Neutrophil (primary cell): ENCODE measurements at regions not wholly inside any gene's neighbourhood (a gene's known extent, or its start where the extent isn't known, plus 50 kb on each side); places are given as distances from the start of the nearest gene placed in this dataset.

Experiments
- H3K27ac ChIP-seq: fragments of 200-600 bp; sonication (generic); 2 replicates; pipeline ENCODE4 v1.5.1; 2016; ENCODE audit warnings: mild to moderate bottlenecking, moderate library complexity
- H3K27me3 ChIP-seq: fragments of 200-600 bp; sonication (generic); 2 replicates; pipeline ENCODE4 v1.6.0; 2016; ENCODE audit warnings: mild to moderate bottlenecking
- H3K36me3 ChIP-seq: fragments of 200-600 bp; sonication (generic); 2 replicates; pipeline ENCODE4 v1.5.1; 2017
- H3K4me1 ChIP-seq, 2 experiments: fragments of 200-600 bp in 1 of 2; sonication (generic) in 1 of 2; 1 replicate in 1 of 2; 2 replicates in 1 of 2; pipeline versions ENCODE4 v1.5.1 to v1.6.1; 2013 to 2016; ENCODE audit warnings: low read depth in 1 of 2, low read length in 1 of 2, mild to moderate bottlenecking in 1 of 2, moderate library complexity in 1 of 2; ENCODE audit not compliant: control insufficient read depth in 1 of 2, insufficient read depth in 1 of 2
- H3K4me3 ChIP-seq, 2 experiments: fragments of 200-600 bp in 1 of 2; sonication (generic) in 1 of 2; 1 replicate in 1 of 2; 2 replicates in 1 of 2; pipeline ENCODE4 v1.5.1; 2013 to 2016; ENCODE audit warnings: low read depth in 1 of 2, low read length in 1 of 2, mild to moderate bottlenecking in 1 of 2, moderate library complexity in 1 of 2
- H3K9me3 ChIP-seq: fragments of 200-600 bp; sonication (generic); 2 replicates; pipeline ENCODE4 v1.5.1; 2016
- CTCF ChIP-seq: fragments of 200-600 bp; sonication (generic); IDR thresholded peaks from 2 replicates; pipeline ENCODE4 v1.5.1; 2016; ENCODE audit warnings: antibody characterized with exemption

GRCh38 chr7:22052674-22053365, 107.1 kb upstream of the CDCA7L start:
- no peaks in the 10 kb centered on the region for H3K36me3 ChIP-seq

GRCh38 chr7:22051886-22052673, 106.4 kb upstream of the CDCA7L start:
- Histone ChIP-seq H3K4me3 (no peak overlapping the region), H3K36me3 (no peaks in the 10 kb centered on the region), H3K4me1 (no peaks in the 10 kb centered on the region), H3K27me3 (no peaks in the 10 kb centered on the region), H3K27ac (no peak overlapping the region), H3K9me3 (no peaks in the 10 kb centered on the region)
- no peak for TF ChIP-seq CTCF

More at GRCh38 chr7:22052674-22053365, 107.1 kb upstream of the CDCA7L start:
- TF ChIP-seq CTCF = no peak
- H3K4me1 ChIP-seq = no peaks in the 10 kb centered on the region
- H3K27ac ChIP-seq = no peak overlapping the region
- no peaks in the 10 kb centered on the region for H3K9me3 ChIP-seq
- no peaks in the 10 kb centered on the region for H3K27me3 ChIP-seq
- no peak overlapping the region for H3K4me3 ChIP-seq

GRCh38 chr7:22049766-22050500, 104.2 kb upstream of the CDCA7L start:
- no peak for TF ChIP-seq CTCF
- no peaks in the 10 kb centered on the region for H3K27me3 ChIP-seq
- H3K4me1 ChIP-seq = no peaks in the 10 kb centered on the region
- H3K36me3 ChIP-seq = no peaks in the 10 kb centered on the region
- no peak overlapping the region for H3K27ac ChIP-seq
- H3K4me3 ChIP-seq = no peak overlapping the region
- no peaks in the 10 kb centered on the region for H3K9me3 ChIP-seq

- no peak for TF ChIP-seq CTCF
- H3K4me3 ChIP-seq = no peak overlapping the region
- no peak overlapping the region for H3K27ac ChIP-seq
- H3K27me3 ChIP-seq = no peaks in the 10 kb centered on the region
- H3K4me1 ChIP-seq = no peaks in the 10 kb centered on the region
- no peaks in the 10 kb centered on the region for H3K36me3 ChIP-seq
- no peaks in the 10 kb centered on the region for H3K9me3 ChIP-seq
Measured at GRCh38 chr7:22043367-22043766, 97.7 kb upstream of the CDCA7L start.

- H3K4me1 ChIP-seq = no peaks in the 10 kb centered on the region
- no peak for TF ChIP-seq CTCF
Measured at GRCh38 chr7:22040923-22041595, 95.4 kb upstream of the CDCA7L start.

More at GRCh38 chr7:22040923-22041595, 95.4 kb upstream of the CDCA7L start:
- Histone ChIP-seq H3K27me3 (no peaks in the 10 kb centered on the region), H3K9me3 (no peaks in the 10 kb centered on the region), H3K4me3 (no peak overlapping the region), H3K36me3 (no peaks in the 10 kb centered on the region), H3K27ac (no peak overlapping the region)
